ENCODE measurements at regions not wholly inside any gene's neighbourhood (a gene's known extent, or its start where the extent isn't known, plus 50 kb on each side); places are given as distances from the start of the nearest gene placed in this dataset.

- TF ChIP-seq GATA2 (IDR thresholded peaks at IDR 0.05; ENCODE audit: low read depth, low read length) = no peak
- no peak for TF ChIP-seq GATA3 (IDR thresholded peaks at IDR 0.05; ENCODE audit: low read depth, low read length)
These were observed 189.0 kb downstream of the LACC1 start for GRCh38 chr13:44068737-44069136.
